ENCODE measurements at regions not wholly inside any gene's neighbourhood (a gene's known extent, or its start where the extent isn't known, plus 50 kb on each side); places are given as distances from the start of the nearest gene placed in this dataset.

GRCh38 chr6:74745670-74746069 is 460.2 kb downstream of the COL12A1 start:
- no peak for DNase-seq (ENCODE audit: low read depth in 1 of 2, low spot score in 1 of 2)
- no peak for TF ChIP-seq JUND (IDR thresholded peaks at IDR 0.05; ENCODE audit: low read depth)
- in situ Hi-C loops (cut with HindIII; ENCODE audit: low pct_unique_long_range_greater_than_20kb, low sequenced_read_pairs): no loop called here

GRCh38 chr6:74742793-74743508 is 462.9 kb downstream of the COL12A1 start:
- no peak for DNase-seq (ENCODE audit: low read depth in 1 of 2, low spot score in 1 of 2)
- in situ Hi-C loops (cut with HindIII; ENCODE audit: low pct_unique_long_range_greater_than_20kb, low sequenced_read_pairs): no loop called here
- no peak for TF ChIP-seq JUND (IDR thresholded peaks at IDR 0.05; ENCODE audit: low read depth)

GRCh38 chr6:74741646-74742045 is 464.2 kb downstream of the COL12A1 start:
- in situ Hi-C loops (cut with HindIII; ENCODE audit: low pct_unique_long_range_greater_than_20kb, low sequenced_read_pairs): no loop called here
- DNase-seq (ENCODE audit: low read depth in 1 of 2, low spot score in 1 of 2): no peak

GRCh38 chr6:74735304-74735703 is 470.5 kb downstream of the COL12A1 start:
- TF ChIP-seq JUND (IDR thresholded peaks at IDR 0.05; ENCODE audit: low read depth): no peak
- DNase-seq (ENCODE audit: low read depth in 1 of 2, low spot score in 1 of 2): no peak

More at GRCh38 chr6:74741646-74742045, 464.2 kb downstream of the COL12A1 start:
- TF ChIP-seq JUND (IDR thresholded peaks at IDR 0.05; ENCODE audit: low read depth): no peak

GRCh38 chr6:74734901-74735300 is 471.0 kb downstream of the COL12A1 start:
- DNase-seq (ENCODE audit: low read depth in 1 of 2, low spot score in 1 of 2): no peak
- TF ChIP-seq JUND (IDR thresholded peaks at IDR 0.05; ENCODE audit: low read depth): no peak
- in situ Hi-C loops (cut with HindIII; ENCODE audit: low pct_unique_long_range_greater_than_20kb, low sequenced_read_pairs): no loop called here

More at GRCh38 chr6:74735304-74735703, 470.5 kb downstream of the COL12A1 start:
- in situ Hi-C loops (cut with HindIII; ENCODE audit: low pct_unique_long_range_greater_than_20kb, low sequenced_read_pairs): no loop called here

- in situ Hi-C loops (cut with HindIII; ENCODE audit: low pct_unique_long_range_greater_than_20kb, low sequenced_read_pairs): no loop called here
- TF ChIP-seq JUND (IDR thresholded peaks at IDR 0.05; ENCODE audit: low read depth): no peak
- DNase-seq (ENCODE audit: low read depth in 1 of 2, low spot score in 1 of 2): no peak
Measured at GRCh38 chr6:74733830-74734620, 471.8 kb downstream of the COL12A1 start.

- peak in 1 of 2 experiments; percentile 13 for DNase-seq (ENCODE audit: low read depth in 1 of 2, low spot score in 1 of 2)
- no peak for TF ChIP-seq JUND (IDR thresholded peaks at IDR 0.05; ENCODE audit: low read depth)
- in situ Hi-C loops (cut with HindIII; ENCODE audit: low pct_unique_long_range_greater_than_20kb, low sequenced_read_pairs): no loop called here
Measured at GRCh38 chr6:74731931-74732330, 473.9 kb downstream of the COL12A1 start.

- in situ Hi-C loops (cut with HindIII; ENCODE audit: low pct_unique_long_range_greater_than_20kb, low sequenced_read_pairs): no loop called here
Measured at GRCh38 chr6:74731204-74731603, 474.6 kb downstream of the COL12A1 start.

GRCh38 chr6:74720923-74721322 is 484.9 kb downstream of the COL12A1 start:
- in situ Hi-C loops (cut with HindIII; ENCODE audit: low pct_unique_long_range_greater_than_20kb, low sequenced_read_pairs): no loop called here
- TF ChIP-seq JUND (IDR thresholded peaks at IDR 0.05; ENCODE audit: low read depth): no peak
- DNase-seq (ENCODE audit: low read depth in 1 of 2, low spot score in 1 of 2): no peak

More at GRCh38 chr6:74731204-74731603, 474.6 kb downstream of the COL12A1 start:
- TF ChIP-seq JUND (IDR thresholded peaks at IDR 0.05; ENCODE audit: low read depth): no peak
- DNase-seq (ENCODE audit: low read depth in 1 of 2, low spot score in 1 of 2): no peak

GRCh38 chr6:74717591-74717990 is 488.3 kb downstream of the COL12A1 start:
- in situ Hi-C loops (cut with HindIII; ENCODE audit: low pct_unique_long_range_greater_than_20kb, low sequenced_read_pairs): no loop called here
- DNase-seq (ENCODE audit: low read depth in 1 of 2, low spot score in 1 of 2): no peak
- TF ChIP-seq JUND (IDR thresholded peaks at IDR 0.05; ENCODE audit: low read depth): no peak

- no peak for TF ChIP-seq JUND (IDR thresholded peaks at IDR 0.05; ENCODE audit: low read depth)
- no peak for DNase-seq (ENCODE audit: low read depth in 1 of 2, low spot score in 1 of 2)
- in situ Hi-C loops (cut with HindIII; ENCODE audit: low pct_unique_long_range_greater_than_20kb, low sequenced_read_pairs): no loop called here
Measured at GRCh38 chr6:74715355-74716085, 490.3 kb downstream of the COL12A1 start.

GRCh38 chr6:74713941-74714340 is 491.9 kb downstream of the COL12A1 start:
- in situ Hi-C loops (cut with HindIII; ENCODE audit: low pct_unique_long_range_greater_than_20kb, low sequenced_read_pairs): no loop called here
- no peak for TF ChIP-seq JUND (IDR thresholded peaks at IDR 0.05; ENCODE audit: low read depth)
- no peak for DNase-seq (ENCODE audit: low read depth in 1 of 2, low spot score in 1 of 2)
